ENCODE measurements at regions not wholly inside any gene's neighbourhood (a gene's known extent, or its start where the extent isn't known, plus 50 kb on each side); places are given as distances from the start of the nearest gene placed in this dataset.
"Not testable (repeated sequence)": the region's sequence is repeated elsewhere in the genome, so short reads cannot be mapped to it uniquely, and the experiment has no call there.

- H3K4me3 ChIP-seq (ENCODE audit: low read depth, low read length) = no peak overlapping the region
- CTCF ChIA-PET = no interaction called here
- H3K27me3 ChIP-seq (ENCODE audit: control insufficient read depth, insufficient read depth, low read length) = no peaks in the 10 kb centered on the region
- TF ChIP-seq CTCF (IDR thresholded peaks at IDR 0.05; ENCODE audit: low read depth, low read length) = no peak
- POLR2A ChIA-PET = no interaction called here
- no peaks in the 10 kb centered on the region; the same call in 1 of the 2 replicates for H3K9me3 ChIP-seq (ENCODE audit: control insufficient read depth, insufficient read depth, low read length)
- no peak for DNase-seq (ENCODE audit: low read depth, low spot score)
- H3K27ac ChIP-seq (ENCODE audit: low read depth, low read length) = no peak overlapping the region
Observed at GRCh38 chr16:26856791-26857190, 209.9 kb upstream of the C16orf82 start.

GRCh38 chr16:26857371-26857770, 209.4 kb upstream of the C16orf82 start:
- Histone ChIP-seq H3K9me3 (ENCODE audit: control insufficient read depth, insufficient read depth, low read length) (no peaks in the 10 kb centered on the region; the same call in 1 of the 2 replicates), H3K4me3 (ENCODE audit: low read depth, low read length) (no peak overlapping the region), H3K27me3 (ENCODE audit: control insufficient read depth, insufficient read depth, low read length) (no peaks in the 10 kb centered on the region), H3K27ac (ENCODE audit: low read depth, low read length) (no peak overlapping the region)
- POLR2A ChIA-PET = no interaction called here
- DNase-seq (ENCODE audit: low read depth, low spot score) = no peak
- CTCF ChIA-PET = no interaction called here
- TF ChIP-seq CTCF (IDR thresholded peaks at IDR 0.05; ENCODE audit: low read depth, low read length) = no peak

GRCh38 chr16:26860506-26860905, 206.2 kb upstream of the C16orf82 start:
- ChIA-PET POLR2A (no interaction called here), CTCF (no interaction called here)
- Histone ChIP-seq H3K4me3 (ENCODE audit: low read depth, low read length) (no peak overlapping the region), H3K27me3 (ENCODE audit: control insufficient read depth, insufficient read depth, low read length) (no peaks in the 10 kb centered on the region), H3K27ac (ENCODE audit: low read depth, low read length) (no peak overlapping the region), H3K9me3 (ENCODE audit: control insufficient read depth, insufficient read depth, low read length) (no peaks in the 10 kb centered on the region; the same call in 1 of the 2 replicates)
- DNase-seq (ENCODE audit: low read depth, low spot score) = no peak
- no peak for TF ChIP-seq CTCF (IDR thresholded peaks at IDR 0.05; ENCODE audit: low read depth, low read length)

GRCh38 chr16:26863931-26864330, 202.8 kb upstream of the C16orf82 start:
- no peak for TF ChIP-seq CTCF (IDR thresholded peaks at IDR 0.05; ENCODE audit: low read depth, low read length)
- POLR2A ChIA-PET = no interaction called here
- H3K9me3 ChIP-seq (ENCODE audit: control insufficient read depth, insufficient read depth, low read length) = no peaks in the 10 kb centered on the region; the same call in 1 of the 2 replicates
- no peak for DNase-seq (ENCODE audit: low read depth, low spot score)
- CTCF ChIA-PET = no interaction called here
- H3K27me3 ChIP-seq (ENCODE audit: control insufficient read depth, insufficient read depth, low read length) = peaks cover 2% of the 10 kb centered on the region
- H3K27ac ChIP-seq (ENCODE audit: low read depth, low read length) = no peak overlapping the region
- no peak overlapping the region for H3K4me3 ChIP-seq (ENCODE audit: low read depth, low read length)

GRCh38 chr16:26874318-26874717, 192.4 kb upstream of the C16orf82 start:
- CTCF ChIA-PET; H3K27me3 ChIP-seq (ENCODE audit: control insufficient read depth, insufficient read depth, low read length); H3K27ac ChIP-seq (ENCODE audit: low read depth, low read length); H3K4me3 ChIP-seq (ENCODE audit: low read depth, low read length); DNase-seq (ENCODE audit: low read depth, low spot score); H3K9me3 ChIP-seq (ENCODE audit: control insufficient read depth, insufficient read depth, low read length); POLR2A ChIA-PET: not testable (repeated sequence)

GRCh38 chr16:26877421-26877820, 189.3 kb upstream of the C16orf82 start:
- Histone ChIP-seq H3K4me3 (ENCODE audit: low read depth, low read length) (no peak overlapping the region), H3K27ac (ENCODE audit: low read depth, low read length) (no peak overlapping the region), H3K9me3 (ENCODE audit: control insufficient read depth, insufficient read depth, low read length) (no peaks in the 10 kb centered on the region), H3K27me3 (ENCODE audit: control insufficient read depth, insufficient read depth, low read length) (peaks cover 8% of the 10 kb centered on the region)
- no peak for DNase-seq (ENCODE audit: low read depth, low spot score)
- ChIA-PET POLR2A (no interaction called here), CTCF (no interaction called here)
- TF ChIP-seq CTCF (IDR thresholded peaks at IDR 0.05; ENCODE audit: low read depth, low read length) = no peak
